ENCODE measurements at regions not wholly inside any gene's neighbourhood (a gene's known extent, or its start where the extent isn't known, plus 50 kb on each side); places are given as distances from the start of the nearest gene placed in this dataset.

GRCh38 chr9:129356871-129357772 is 179.1 kb upstream of the IER5L start:
- TF ChIP-seq CTCF (IDR thresholded peaks at IDR 0.05; ENCODE audit: extremely low read depth in 1 of 2, insufficient read depth in 1 of 2, low read depth in 1 of 2, low read length in 2 of 2) (no peak), POLR2AphosphoS5 (IDR thresholded peaks at IDR 0.05; ENCODE audit: insufficient read depth, low read depth, low read length) (no peak), MAX (IDR thresholded peaks at IDR 0.05; ENCODE audit: insufficient read depth, insufficient read length) (no peak), JUN (IDR thresholded peaks at IDR 0.05; ENCODE audit: borderline replicate concordance, insufficient read depth, insufficient read length, low read depth) (no peak)

All from endothelial cell of umbilical vein (primary cell).